ENCODE measurements at regions not wholly inside any gene's neighbourhood (a gene's known extent, or its start where the extent isn't known, plus 50 kb on each side); places are given as distances from the start of the nearest gene placed in this dataset.

GRCh38 chr7:118759921-118760320 lies 535.4 kb downstream of the ANKRD7 start:
- FAIRE-seq: no peak
- H3K4me1 Mint-ChIP-seq (ENCODE audit: low read depth, unreplicated experiment): no peaks in the 10 kb centered on the region
- Histone ChIP-seq H3K4me3 (ENCODE audit: insufficient read depth, low read depth, low read length) (no peak overlapping the region), H3K9me3 (ENCODE audit: insufficient read depth, low read depth, low read length) (no peaks in the 10 kb centered on the region), H3K79me2 (ENCODE audit: insufficient read depth, low read length) (no peaks in the 10 kb centered on the region), H2AFZ (ENCODE audit: low read depth, low read length) (no peak overlapping the region), H3K27ac (ENCODE audit: low read depth, low read length) (no peak overlapping the region), H3K27me3 (ENCODE audit: insufficient read depth, low read length) (no peaks in the 10 kb centered on the region), H4K20me1 (ENCODE audit: insufficient read depth, low read length) (no peaks in the 10 kb centered on the region), H3K9ac (ENCODE audit: low read length) (no peak overlapping the region), H3K36me3 (ENCODE audit: insufficient read depth, low read length) (no peaks in the 10 kb centered on the region), H3K4me2 (ENCODE audit: low read length) (no peak overlapping the region), H3K4me1 (ENCODE audit: insufficient read depth, low read length) (no peaks in the 10 kb centered on the region)
- H3K27ac Mint-ChIP-seq (ENCODE audit: unreplicated experiment): no peak overlapping the region
- no peaks in the 10 kb centered on the region for H3K9me3 Mint-ChIP-seq (ENCODE audit: unreplicated experiment)
- no peak for DNase-seq (ENCODE audit: low read depth)
- no peak overlapping the region for H3K4me3 Mint-ChIP-seq (ENCODE audit: unreplicated experiment)
- no peaks in the 10 kb centered on the region for H3K36me3 Mint-ChIP-seq (ENCODE audit: low read depth, unreplicated experiment)
- H3K27me3 Mint-ChIP-seq (ENCODE audit: low read depth, unreplicated experiment): peaks cover 3% of the 10 kb centered on the region
- TF ChIP-seq CTCF (IDR thresholded peaks at IDR 0.05; ENCODE audit: insufficient read depth, low read depth, low read length): no peak
- TF ChIP-seq EZH2 (IDR thresholded peaks at IDR 0.05; ENCODE audit: insufficient read depth, low read length): no peak

GRCh38 chr7:118762451-118762850 lies 537.9 kb downstream of the ANKRD7 start:
- no peak for FAIRE-seq
- Mint-ChIP-seq H3K4me3 (ENCODE audit: unreplicated experiment) (no peak overlapping the region), H3K27me3 (ENCODE audit: low read depth, unreplicated experiment) (peaks cover 3% of the 10 kb centered on the region)

More at GRCh38 chr7:118762451-118762850, 537.9 kb downstream of the ANKRD7 start:
- Histone ChIP-seq H3K79me2 (ENCODE audit: insufficient read depth, low read length) (no peaks in the 10 kb centered on the region), H3K27ac (ENCODE audit: low read depth, low read length) (no peak overlapping the region), H3K9ac (ENCODE audit: low read length) (no peak overlapping the region), H3K27me3 (ENCODE audit: insufficient read depth, low read length) (no peaks in the 10 kb centered on the region), H3K36me3 (ENCODE audit: insufficient read depth, low read length) (no peaks in the 10 kb centered on the region), H4K20me1 (ENCODE audit: insufficient read depth, low read length) (no peaks in the 10 kb centered on the region), H3K4me1 (ENCODE audit: insufficient read depth, low read length) (no peaks in the 10 kb centered on the region), H3K4me2 (ENCODE audit: low read length) (no peak overlapping the region), H3K9me3 (ENCODE audit: insufficient read depth, low read depth, low read length) (no peaks in the 10 kb centered on the region), H3K4me3 (ENCODE audit: insufficient read depth, low read depth, low read length) (no peak overlapping the region), H2AFZ (ENCODE audit: low read depth, low read length) (no peak overlapping the region)
- Mint-ChIP-seq H3K4me1 (ENCODE audit: low read depth, unreplicated experiment) (no peaks in the 10 kb centered on the region), H3K36me3 (ENCODE audit: low read depth, unreplicated experiment) (no peaks in the 10 kb centered on the region), H3K27ac (ENCODE audit: unreplicated experiment) (no peak overlapping the region), H3K9me3 (ENCODE audit: unreplicated experiment) (no peaks in the 10 kb centered on the region)
- TF ChIP-seq CTCF (IDR thresholded peaks at IDR 0.05; ENCODE audit: insufficient read depth, low read depth, low read length) (no peak), EZH2 (IDR thresholded peaks at IDR 0.05; ENCODE audit: insufficient read depth, low read length) (no peak)
- DNase-seq (ENCODE audit: low read depth): no peak

Measured in astrocyte (in vitro differentiated cells and primary cell).